HUES64 (cell line): ENCODE measurements at regions not wholly inside any gene's neighbourhood (a gene's known extent, or its start where the extent isn't known, plus 50 kb on each side); places are given as distances from the start of the nearest gene placed in this dataset.
"Not testable (repeated sequence)": the region's sequence is repeated elsewhere in the genome, so short reads cannot be mapped to it uniquely, and the experiment has no call there.

Experiments used
- H3K27ac ChIP-seq: 2 replicates; pipeline ENCODE4 v1.7.0; 2013; ENCODE audit warnings: low read depth, low read length, inconsistent platforms
- H3K27me3 ChIP-seq: 2 replicates; pipeline ENCODE4 v1.6.1; 2013; ENCODE audit warnings: mild to moderate bottlenecking, low read length; ENCODE audit not compliant: insufficient read depth
- H3K36me3 ChIP-seq: 2 replicates; pipeline ENCODE4 v1.6.1; 2013; ENCODE audit warnings: mild to moderate bottlenecking, low read length; ENCODE audit not compliant: insufficient read depth
- H3K4me1 ChIP-seq: 2 replicates; pipeline ENCODE4 v1.6.1; 2013; ENCODE audit warnings: mild to moderate bottlenecking, low read length, moderate library complexity; ENCODE audit not compliant: insufficient read depth
- H3K4me3 ChIP-seq: 2 replicates; pipeline ENCODE4 v1.5.1; 2013; ENCODE audit warnings: mild to moderate bottlenecking, low read length, moderate library complexity
- H3K9ac ChIP-seq: 2 replicates; pipeline ENCODE4 v1.6.1; 2013; ENCODE audit warnings: mild to moderate bottlenecking, low read depth, low read length
- H3K9me3 ChIP-seq: 2 replicates; pipeline ENCODE4 v1.6.1; 2013; ENCODE audit warnings: low read depth, low read length; ENCODE audit not compliant: insufficient read depth
- WGBS: fragments of 150-250, 120-280 bp; methylation state at CpG from one replicate; pipeline ENCODE4 v1.1.7; 2013; ENCODE audit warnings: missing lambda C conversion rate; 5-methylcytosine and 5-hydroxymethylcytosine counted together

- 96% methylated on average over 2 of the region's 2 CpGs for WGBS
- peaks cover 15% of the 10 kb centered on the region for H3K27me3 ChIP-seq
- peaks cover 14% of the 10 kb centered on the region for H3K4me1 ChIP-seq
- H3K9me3 ChIP-seq, H3K9ac ChIP-seq, H3K27ac ChIP-seq, H3K36me3 ChIP-seq, H3K4me3 ChIP-seq: not testable (repeated sequence)
Measured at GRCh38 chr1:47538530-47538929, 100.7 kb downstream of the FOXD2 start.

- H3K9ac ChIP-seq, H3K27me3 ChIP-seq, H3K27ac ChIP-seq, H3K4me1 ChIP-seq, H3K9me3 ChIP-seq, H3K36me3 ChIP-seq, H3K4me3 ChIP-seq: not testable (repeated sequence)
- 91% methylated on average over 4 of the region's 4 CpGs for WGBS
Measured at GRCh38 chr1:47541705-47542104, 103.9 kb downstream of the FOXD2 start.

GRCh38 chr1:47543089-47543488 is 105.2 kb downstream of the FOXD2 start:
- not testable (repeated sequence) for H3K36me3 ChIP-seq, H3K27ac ChIP-seq, H3K9ac ChIP-seq, H3K27me3 ChIP-seq, H3K4me1 ChIP-seq, H3K4me3 ChIP-seq, H3K9me3 ChIP-seq
- 94% methylated on average over 1 of the region's 1 CpG for WGBS

- Histone ChIP-seq H3K36me3 (no peaks in the 10 kb centered on the region), H3K4me3 (no peak overlapping the region)
- 83% methylated on average over 4 of the region's 4 CpGs for WGBS
Measured at GRCh38 chr1:47545912-47546483, 108.2 kb downstream of the FOXD2 start.

GRCh38 chr1:47547753-47548573 is 110.1 kb downstream of the FOXD2 start:
- Histone ChIP-seq H3K4me1 (peaks cover 17% of the 10 kb centered on the region), H3K9ac (no peak overlapping the region), H3K27me3 (no peaks in the 10 kb centered on the region), H3K36me3 (no peaks in the 10 kb centered on the region), H3K4me3 (no peak overlapping the region), H3K27ac (no peak overlapping the region), H3K9me3 (no peaks in the 10 kb centered on the region)
- WGBS, result 33% methylated on average over 11 of the region's 11 CpGs

More at GRCh38 chr1:47545912-47546483, 108.2 kb downstream of the FOXD2 start:
- Histone ChIP-seq H3K9ac (no peak overlapping the region), H3K4me1 (peaks cover 17% of the 10 kb centered on the region), H3K9me3 (0 out of 2 replicates have a peak, but pooled peaks cover 4% of the 10 kb centered on the region), H3K27me3 (no peaks in the 10 kb centered on the region), H3K27ac (no peak overlapping the region)

GRCh38 chr1:47548637-47549036 is 110.8 kb downstream of the FOXD2 start:
- no peaks in the 10 kb centered on the region for H3K36me3 ChIP-seq
- no peaks in the 10 kb centered on the region for H3K9me3 ChIP-seq
- peaks cover 17% of the 10 kb centered on the region for H3K4me1 ChIP-seq
- no peak overlapping the region for H3K4me3 ChIP-seq
- 66% methylated on average over 2 of the region's 2 CpGs for WGBS
- H3K27me3 ChIP-seq, result no peaks in the 10 kb centered on the region
- H3K27ac ChIP-seq, result no peak overlapping the region
- no peak overlapping the region for H3K9ac ChIP-seq

- H3K4me3 ChIP-seq, result no peak overlapping the region
- H3K27ac ChIP-seq, result no peak overlapping the region
- H3K27me3 ChIP-seq, result no peaks in the 10 kb centered on the region
- peaks cover 17% of the 10 kb centered on the region for H3K4me1 ChIP-seq
- no peak overlapping the region for H3K9ac ChIP-seq
- no peaks in the 10 kb centered on the region for H3K9me3 ChIP-seq
- H3K36me3 ChIP-seq, result no peaks in the 10 kb centered on the region
- WGBS, result 97% methylated on average over 2 of the region's 2 CpGs
Measured at GRCh38 chr1:47549532-47549931, 111.7 kb downstream of the FOXD2 start.

- H3K27me3 ChIP-seq, result no peaks in the 10 kb centered on the region
- no peak overlapping the region for H3K9ac ChIP-seq
- no peaks in the 10 kb centered on the region for H3K36me3 ChIP-seq
- H3K4me3 ChIP-seq, result no peak overlapping the region
- H3K9me3 ChIP-seq, result no peaks in the 10 kb centered on the region
- WGBS, result 82% methylated on average over 5 of the region's 5 CpGs
- H3K27ac ChIP-seq, result no peak overlapping the region
- H3K4me1 ChIP-seq, result peaks cover 17% of the 10 kb centered on the region
Measured at GRCh38 chr1:47550929-47551328, 113.1 kb downstream of the FOXD2 start.

GRCh38 chr1:47551971-47552528 is 114.2 kb downstream of the FOXD2 start:
- Histone ChIP-seq H3K4me1 (peaks cover 23% of the 10 kb centered on the region), H3K4me3 (no peak overlapping the region), H3K9me3 (no peaks in the 10 kb centered on the region), H3K27ac (no peak overlapping the region), H3K27me3 (no peaks in the 10 kb centered on the region), H3K36me3 (no peaks in the 10 kb centered on the region), H3K9ac (no peak overlapping the region)
- WGBS, result 88% methylated on average over 4 of the region's 4 CpGs

- WGBS, result 90% methylated on average over 5 of the region's 5 CpGs
- H3K27me3 ChIP-seq, result no peaks in the 10 kb centered on the region
- no peaks in the 10 kb centered on the region for H3K9me3 ChIP-seq
- no peak overlapping the region for H3K9ac ChIP-seq
- no peaks in the 10 kb centered on the region for H3K36me3 ChIP-seq
- H3K27ac ChIP-seq, result no peak overlapping the region
- H3K4me3 ChIP-seq, result no peak overlapping the region
- peaks cover 6% of the 10 kb centered on the region; the same call in 1 of the 2 replicates for H3K4me1 ChIP-seq
Measured at GRCh38 chr1:47554082-47554481, 116.2 kb downstream of the FOXD2 start.

GRCh38 chr1:47554901-47555300 is 117.1 kb downstream of the FOXD2 start:
- H3K9me3 ChIP-seq, result no peaks in the 10 kb centered on the region
- no peaks in the 10 kb centered on the region for H3K27me3 ChIP-seq
- peaks cover 6% of the 10 kb centered on the region; the same call in 1 of the 2 replicates for H3K4me1 ChIP-seq
- no peak overlapping the region for H3K9ac ChIP-seq
- no peak overlapping the region for H3K27ac ChIP-seq
- no peaks in the 10 kb centered on the region for H3K36me3 ChIP-seq
- H3K4me3 ChIP-seq, result no peak overlapping the region
- 92% methylated on average over 1 of the region's 1 CpG for WGBS
